IMR-90 (cell line): ENCODE measurements at regions not wholly inside any gene's neighbourhood (a gene's known extent, or its start where the extent isn't known, plus 50 kb on each side); places are given as distances from the start of the nearest gene placed in this dataset.

Source experiments
- CEBPB ChIP-seq: IDR thresholded peaks from 2 replicates; pipeline ENCODE4 v1.6.1; 2012; ENCODE audit warnings: low read depth, low read length, improper control_type of control experiment
- MAZ ChIP-seq: IDR thresholded peaks from 2 replicates; pipeline ENCODE4 v1.6.1; 2012; ENCODE audit warnings: low read depth, mild to moderate bottlenecking, low read length, improper control_type of control experiment, moderate library complexity, borderline replicate concordance
- MXI1 ChIP-seq: IDR thresholded peaks from 2 replicates; pipeline ENCODE4 v1.6.1; 2012; ENCODE audit warnings: low read depth, mild to moderate bottlenecking, low read length, moderate library complexity, borderline replicate concordance
- NFE2L2 ChIP-seq: fragments of 150-350 bp; IDR thresholded peaks from 2 replicates; pipeline ENCODE4 v1.6.1; 2016; ENCODE audit warnings: low read depth, mild to moderate bottlenecking, low read length
- RCOR1 ChIP-seq: IDR thresholded peaks from 2 replicates; pipeline ENCODE4 v1.6.1; 2012; ENCODE audit warnings: mild to moderate bottlenecking, low read length, improper control_type of control experiment; ENCODE audit not compliant: insufficient replicate concordance
- SMC3 ChIP-seq: fragments of 150-350 bp; IDR thresholded peaks from 2 replicates; pipeline ENCODE4 v1.6.1; 2016; ENCODE audit warnings: low read depth, mild to moderate bottlenecking, antibody characterized with exemption, low read length, moderate library complexity
- TF ChIP-seq, protein P1 (sequence below): conservative IDR thresholded peaks from 2 replicates; pipeline ENCODE4 v1.5.1; 2012; ENCODE audit warnings: mild to moderate bottlenecking, low read depth, low read length, improper control_type of control experiment

DNA sequence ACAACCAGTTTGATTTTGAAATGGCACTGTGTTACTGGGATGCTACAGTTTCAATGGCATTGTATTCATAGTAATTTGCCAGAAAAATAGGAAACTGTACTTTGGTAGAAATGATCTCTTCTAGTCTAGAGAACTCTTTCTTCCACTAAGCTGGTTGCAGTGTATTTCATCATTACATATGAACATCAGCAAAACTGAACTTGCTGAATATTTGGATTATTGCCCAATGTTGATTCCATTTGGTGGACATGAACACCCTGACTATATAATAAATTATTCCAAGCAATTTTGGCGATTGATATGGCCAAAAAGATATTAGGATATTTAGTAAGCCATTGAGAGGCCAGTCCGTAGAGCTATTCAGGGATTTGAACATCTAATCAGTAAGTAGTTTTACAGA lies 191.8 kb upstream of the CXorf66 start:
- TF ChIP-seq CEBPB, result no peak
- no peak for TF ChIP-seq MXI1
- no peak for TF ChIP-seq RCOR1
- no peak for TF ChIP-seq NFE2L2
- TF ChIP-seq, protein P1, sequence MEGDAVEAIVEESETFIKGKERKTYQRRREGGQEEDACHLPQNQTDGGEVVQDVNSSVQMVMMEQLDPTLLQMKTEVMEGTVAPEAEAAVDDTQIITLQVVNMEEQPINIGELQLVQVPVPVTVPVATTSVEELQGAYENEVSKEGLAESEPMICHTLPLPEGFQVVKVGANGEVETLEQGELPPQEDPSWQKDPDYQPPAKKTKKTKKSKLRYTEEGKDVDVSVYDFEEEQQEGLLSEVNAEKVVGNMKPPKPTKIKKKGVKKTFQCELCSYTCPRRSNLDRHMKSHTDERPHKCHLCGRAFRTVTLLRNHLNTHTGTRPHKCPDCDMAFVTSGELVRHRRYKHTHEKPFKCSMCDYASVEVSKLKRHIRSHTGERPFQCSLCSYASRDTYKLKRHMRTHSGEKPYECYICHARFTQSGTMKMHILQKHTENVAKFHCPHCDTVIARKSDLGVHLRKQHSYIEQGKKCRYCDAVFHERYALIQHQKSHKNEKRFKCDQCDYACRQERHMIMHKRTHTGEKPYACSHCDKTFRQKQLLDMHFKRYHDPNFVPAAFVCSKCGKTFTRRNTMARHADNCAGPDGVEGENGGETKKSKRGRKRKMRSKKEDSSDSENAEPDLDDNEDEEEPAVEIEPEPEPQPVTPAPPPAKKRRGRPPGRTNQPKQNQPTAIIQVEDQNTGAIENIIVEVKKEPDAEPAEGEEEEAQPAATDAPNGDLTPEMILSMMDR, result no peak
- no peak for TF ChIP-seq MAZ
- TF ChIP-seq SMC3, result no peak
